ENCODE measurements at regions not wholly inside any gene's neighbourhood (a gene's known extent, or its start where the extent isn't known, plus 50 kb on each side); places are given as distances from the start of the nearest gene placed in this dataset.

GRCh38 chr3:84904212-84904611 lies 54.6 kb upstream of the CADM2 start:
- Histone ChIP-seq H3K36me3 (no peaks in the 10 kb centered on the region), H3K27me3 (no peaks in the 10 kb centered on the region), H3K27ac (no peak overlapping the region), H3K4me3 (no peak overlapping the region), H3K9me3 (no peaks in the 10 kb centered on the region), H3K4me1 (no peaks in the 10 kb centered on the region)
- DNase-seq (ENCODE audit: low spot score) = no peak
- no peak for TF ChIP-seq CTCF (IDR thresholded peaks at IDR 0.05)

- TF ChIP-seq CTCF (IDR thresholded peaks at IDR 0.05) = no peak
- Histone ChIP-seq H3K9me3 (no peaks in the 10 kb centered on the region), H3K4me3 (no peak overlapping the region)
Observed at GRCh38 chr3:84904816-84905555, 53.8 kb upstream of the CADM2 start.

GRCh38 chr3:84905556-84905920 lies 53.3 kb upstream of the CADM2 start:
- Histone ChIP-seq H3K4me1 (no peaks in the 10 kb centered on the region), H3K4me3 (no peak overlapping the region), H3K9me3 (no peaks in the 10 kb centered on the region), H3K27me3 (no peaks in the 10 kb centered on the region), H3K27ac (no peak overlapping the region), H3K36me3 (no peaks in the 10 kb centered on the region)
- no peak for TF ChIP-seq CTCF (IDR thresholded peaks at IDR 0.05)
- no peak for DNase-seq (ENCODE audit: low spot score)

More at GRCh38 chr3:84904816-84905555, 53.8 kb upstream of the CADM2 start:
- no peak for DNase-seq (ENCODE audit: low spot score)
- no peaks in the 10 kb centered on the region for H3K27me3 ChIP-seq
- no peak overlapping the region for H3K27ac ChIP-seq
- H3K4me1 ChIP-seq = no peaks in the 10 kb centered on the region
- no peaks in the 10 kb centered on the region for H3K36me3 ChIP-seq

- no peak overlapping the region for H3K27ac ChIP-seq
- no peak for DNase-seq (ENCODE audit: low spot score)
- H3K4me3 ChIP-seq = no peak overlapping the region
- H3K4me1 ChIP-seq = no peaks in the 10 kb centered on the region
- TF ChIP-seq CTCF (IDR thresholded peaks at IDR 0.05) = no peak
- H3K27me3 ChIP-seq = no peaks in the 10 kb centered on the region
- no peaks in the 10 kb centered on the region for H3K36me3 ChIP-seq
- H3K9me3 ChIP-seq = no peaks in the 10 kb centered on the region
Observed at GRCh38 chr3:84906065-84906464, 52.7 kb upstream of the CADM2 start.

All from right atrium auricular region (tissue), 2 donors.